Breast epithelium (tissue), 4 donors: ENCODE measurements at regions not wholly inside any gene's neighbourhood (a gene's known extent, or its start where the extent isn't known, plus 50 kb on each side); places are given as distances from the start of the nearest gene placed in this dataset.

Experiments
- DNase-seq, 2 donors: peaks; one replicate each; pipeline ENCODE4 v3.0.0-alpha.2; 2019; ENCODE audit warnings: low spot score in 2 of 2
- H3K27ac ChIP-seq, 2 donors: fragments of 200-600 bp; sonication (generic) in 1 of 2; one replicate each; pipeline ENCODE4 v1.5.1; 2016 to 2019; ENCODE audit warnings: mild to moderate bottlenecking in 1 of 2
- H3K27me3 ChIP-seq, 2 donors: fragments of 200-600 bp; sonication (generic) in 1 of 2; one replicate each; pipeline versions ENCODE4 v1.5.1 to v1.6.0; 2017 to 2019; ENCODE audit warnings: control low read depth in 1 of 2, mild to moderate bottlenecking in 1 of 2
- H3K36me3 ChIP-seq: fragments of 200-600 bp; one replicate; pipeline ENCODE4 v1.5.1; 2019
- H3K4me1 ChIP-seq, 2 donors: fragments of 200-600 bp; sonication (generic); one replicate each; pipeline ENCODE4 v1.5.1; 2016 to 2019; ENCODE audit warnings: control low read depth in 1 of 2
- H3K4me3 ChIP-seq, 3 donors: fragments of 200-600 bp; sonication (generic); 1 replicate in 2 of 3; 2 replicates in 1 of 3; pipeline ENCODE4 v1.5.1; 2016 to 2019; ENCODE audit warnings: mild to moderate bottlenecking in 3 of 3, moderate library complexity in 2 of 3
- H3K9me3 ChIP-seq, 2 donors: fragments of 200-600 bp; sonication (generic) in 1 of 2; one replicate each; pipeline ENCODE4 v1.5.1; 2016 to 2019; ENCODE audit warnings: control low read depth in 1 of 2
- POLR2A ChIP-seq: fragments of 450-650 bp; IDR thresholded peaks from one replicate; pipeline ENCODE4 v1.6.1; 2016; ENCODE audit warnings: antibody characterized with exemption, mild to moderate bottlenecking, moderate library complexity
- POLR2AphosphoS5 ChIP-seq, 3 donors: sonication (generic); formaldehyde crosslinking; IDR thresholded peaks; one replicate each; pipeline ENCODE4 v1.6.1; 2017; ENCODE audit warnings: antibody characterized with exemption in 3 of 3
- intact Hi-C: fragments of 100-400 bp; cut with DNase I; formaldehyde crosslinking; loops from one replicate; pipeline ENCODE4 v1.15.1; 2023; ENCODE audit warnings: low total_unique reads
- TF ChIP-seq, protein P1 (sequence below), 3 donors: fragments of 450-650 bp; IDR thresholded peaks; one replicate each; pipeline ENCODE4 v1.5.1; 2016 to 2017; ENCODE audit warnings: antibody characterized with exemption in 3 of 3, mild to moderate bottlenecking in 3 of 3, moderate library complexity in 3 of 3

GRCh38 chr10:78628976-78629375 is 439.8 kb upstream of the ZMIZ1 start:
- TF ChIP-seq POLR2AphosphoS5 (IDR thresholded peaks at IDR 0.05) = no peak
- TF ChIP-seq, protein P1, sequence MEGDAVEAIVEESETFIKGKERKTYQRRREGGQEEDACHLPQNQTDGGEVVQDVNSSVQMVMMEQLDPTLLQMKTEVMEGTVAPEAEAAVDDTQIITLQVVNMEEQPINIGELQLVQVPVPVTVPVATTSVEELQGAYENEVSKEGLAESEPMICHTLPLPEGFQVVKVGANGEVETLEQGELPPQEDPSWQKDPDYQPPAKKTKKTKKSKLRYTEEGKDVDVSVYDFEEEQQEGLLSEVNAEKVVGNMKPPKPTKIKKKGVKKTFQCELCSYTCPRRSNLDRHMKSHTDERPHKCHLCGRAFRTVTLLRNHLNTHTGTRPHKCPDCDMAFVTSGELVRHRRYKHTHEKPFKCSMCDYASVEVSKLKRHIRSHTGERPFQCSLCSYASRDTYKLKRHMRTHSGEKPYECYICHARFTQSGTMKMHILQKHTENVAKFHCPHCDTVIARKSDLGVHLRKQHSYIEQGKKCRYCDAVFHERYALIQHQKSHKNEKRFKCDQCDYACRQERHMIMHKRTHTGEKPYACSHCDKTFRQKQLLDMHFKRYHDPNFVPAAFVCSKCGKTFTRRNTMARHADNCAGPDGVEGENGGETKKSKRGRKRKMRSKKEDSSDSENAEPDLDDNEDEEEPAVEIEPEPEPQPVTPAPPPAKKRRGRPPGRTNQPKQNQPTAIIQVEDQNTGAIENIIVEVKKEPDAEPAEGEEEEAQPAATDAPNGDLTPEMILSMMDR (IDR thresholded peaks at IDR 0.05) = no peak
- TF ChIP-seq POLR2A = no peak
- no peaks in the 10 kb centered on the region for H3K9me3 ChIP-seq
- no peaks in the 10 kb centered on the region for H3K4me1 ChIP-seq
- H3K4me3 ChIP-seq = no peak overlapping the region
- intact Hi-C loops = no loop called here
- no peaks in the 10 kb centered on the region for H3K27me3 ChIP-seq
- DNase-seq = no peak
- no peak overlapping the region for H3K27ac ChIP-seq
- no peaks in the 10 kb centered on the region for H3K36me3 ChIP-seq

DNA sequence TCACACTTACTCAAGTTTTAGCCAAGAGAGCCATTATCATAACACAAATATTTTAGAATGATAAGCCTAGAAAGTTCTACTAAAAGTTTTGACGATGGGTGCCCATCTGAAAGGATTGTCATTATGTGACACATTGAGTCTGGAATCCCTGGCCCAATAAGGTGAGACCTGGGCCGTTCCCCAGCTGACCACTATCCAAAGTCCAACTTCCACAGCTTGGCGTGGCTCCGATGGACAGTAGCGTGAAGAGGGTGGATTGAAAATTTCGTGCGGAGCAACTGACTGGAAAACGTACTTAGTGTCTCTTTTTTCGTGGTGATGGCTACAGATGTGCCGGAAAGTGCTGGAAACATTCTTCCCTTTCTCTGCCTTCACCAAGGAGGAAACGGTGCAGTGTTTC is 439.0 kb upstream of the ZMIZ1 start:
- intact Hi-C loops = no loop called here
- TF ChIP-seq POLR2AphosphoS5 (IDR thresholded peaks at IDR 0.05) = no peak
- no peak overlapping the region for H3K27ac ChIP-seq

GRCh38 chr10:78630944-78631838 is 437.6 kb upstream of the ZMIZ1 start:
- H3K27ac ChIP-seq = no peak overlapping the region
- H3K9me3 ChIP-seq = no peaks in the 10 kb centered on the region
- TF ChIP-seq POLR2A (no peak), POLR2AphosphoS5 (IDR thresholded peaks at IDR 0.05) (no peak)
- TF ChIP-seq, protein P1 (IDR thresholded peaks at IDR 0.05) = no peak
- no peak for DNase-seq
- no peaks in the 10 kb centered on the region for H3K36me3 ChIP-seq
- H3K4me1 ChIP-seq = no peaks in the 10 kb centered on the region
- no peak overlapping the region for H3K4me3 ChIP-seq
- H3K27me3 ChIP-seq = no peaks in the 10 kb centered on the region
- intact Hi-C loops = no loop called here

More for the DNA sequence above, 439.0 kb upstream of the ZMIZ1 start:
- Histone ChIP-seq H3K9me3 (no peaks in the 10 kb centered on the region), H3K36me3 (no peaks in the 10 kb centered on the region), H3K27me3 (no peaks in the 10 kb centered on the region), H3K4me1 (no peaks in the 10 kb centered on the region), H3K4me3 (no peak overlapping the region)
- no peak for DNase-seq

- H3K27ac ChIP-seq = no peak overlapping the region
- no peak for DNase-seq
- TF ChIP-seq, protein P1 (IDR thresholded peaks at IDR 0.05) = no peak
- TF ChIP-seq POLR2A (no peak), POLR2AphosphoS5 (IDR thresholded peaks at IDR 0.05) (no peak)
- no peaks in the 10 kb centered on the region for H3K4me1 ChIP-seq
- H3K9me3 ChIP-seq = no peaks in the 10 kb centered on the region
- no peaks in the 10 kb centered on the region for H3K36me3 ChIP-seq
- H3K4me3 ChIP-seq = no peak overlapping the region
- intact Hi-C loops = no loop called here
- H3K27me3 ChIP-seq = no peaks in the 10 kb centered on the region
These were observed 434.4 kb upstream of the ZMIZ1 start for GRCh38 chr10:78634389-78634815.

GRCh38 chr10:78634835-78635234 is 433.9 kb upstream of the ZMIZ1 start:
- Histone ChIP-seq H3K27ac (no peak overlapping the region), H3K9me3 (no peaks in the 10 kb centered on the region), H3K27me3 (no peaks in the 10 kb centered on the region), H3K36me3 (no peaks in the 10 kb centered on the region), H3K4me3 (no peak overlapping the region), H3K4me1 (no peaks in the 10 kb centered on the region)
- no peak for DNase-seq
- no peak for TF ChIP-seq POLR2AphosphoS5 (IDR thresholded peaks at IDR 0.05)
- no peak for TF ChIP-seq POLR2A
- TF ChIP-seq, protein P1 (IDR thresholded peaks at IDR 0.05) = no peak
- intact Hi-C loops = no loop called here
